H4 (cell line): ENCODE measurements at regions not wholly inside any gene's neighbourhood (a gene's known extent, or its start where the extent isn't known, plus 50 kb on each side); places are given as distances from the start of the nearest gene placed in this dataset.
"Not testable (repeated sequence)": the region's sequence is repeated elsewhere in the genome, so short reads cannot be mapped to it uniquely, and the experiment has no call there.

Experiments
- DNase-seq: peaks from one replicate; pipeline ENCODE4 v3.0.0-alpha.2; 2015; ENCODE audit warnings: low spot score

DNA sequence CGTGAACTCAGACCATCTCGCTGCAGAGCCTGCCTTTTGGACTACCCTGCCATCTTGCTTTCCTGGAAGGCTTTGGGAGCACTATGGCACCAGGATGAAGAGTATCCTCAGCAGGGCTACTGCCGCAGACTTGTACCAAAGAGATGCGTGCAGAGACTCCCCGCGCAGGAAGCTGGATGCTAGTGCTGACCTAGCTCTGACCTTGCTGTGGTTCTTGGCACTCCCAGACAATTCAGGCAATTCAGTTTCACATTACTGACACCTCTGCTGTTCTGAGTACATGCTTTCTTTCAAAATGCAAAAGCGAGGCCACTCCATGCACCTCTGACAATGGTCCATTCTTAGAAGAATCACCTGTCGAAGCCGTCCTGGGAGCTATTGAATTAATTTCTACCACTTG is 251.5 kb upstream of the MEX3C start:
- no peak for DNase-seq

DNA sequence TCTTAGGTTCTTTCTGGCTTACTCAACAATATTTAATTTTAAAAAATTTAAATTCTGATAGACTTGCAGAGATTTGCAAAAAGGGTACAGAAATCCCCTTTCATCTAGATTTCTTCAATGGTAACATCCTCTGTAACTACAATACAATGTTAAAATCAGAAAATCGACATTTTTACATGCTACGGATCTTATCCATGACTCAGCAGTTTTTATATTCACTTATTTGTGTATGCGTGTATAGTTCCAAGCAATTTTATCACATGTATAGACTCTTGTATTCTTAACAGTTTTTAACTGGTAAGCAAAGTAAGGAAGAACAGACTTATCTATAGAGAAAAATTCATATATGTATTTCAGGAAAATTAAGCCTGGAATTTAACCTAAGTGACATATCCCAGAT is 256.1 kb upstream of the MEX3C start:
- DNase-seq: no peak

DNA sequence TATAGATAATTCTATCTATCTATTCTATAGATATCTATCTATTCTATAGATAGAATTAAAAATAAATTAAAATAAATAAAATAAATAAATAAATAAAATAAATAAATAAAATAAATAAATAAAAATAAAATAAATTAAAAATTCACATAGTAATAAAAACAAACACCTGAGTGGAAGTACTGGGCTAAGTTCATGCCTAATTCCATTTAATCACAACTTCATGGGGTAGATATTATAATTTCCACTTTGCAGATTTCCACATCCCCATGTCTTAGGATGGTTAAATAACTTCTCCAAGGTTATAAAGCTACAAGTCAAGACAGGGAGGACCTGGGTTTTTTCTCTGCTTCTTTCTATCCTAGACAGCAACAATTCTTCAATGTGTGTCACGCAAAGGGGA is 261.4 kb upstream of the MEX3C start:
- DNase-seq: no peak

DNA sequence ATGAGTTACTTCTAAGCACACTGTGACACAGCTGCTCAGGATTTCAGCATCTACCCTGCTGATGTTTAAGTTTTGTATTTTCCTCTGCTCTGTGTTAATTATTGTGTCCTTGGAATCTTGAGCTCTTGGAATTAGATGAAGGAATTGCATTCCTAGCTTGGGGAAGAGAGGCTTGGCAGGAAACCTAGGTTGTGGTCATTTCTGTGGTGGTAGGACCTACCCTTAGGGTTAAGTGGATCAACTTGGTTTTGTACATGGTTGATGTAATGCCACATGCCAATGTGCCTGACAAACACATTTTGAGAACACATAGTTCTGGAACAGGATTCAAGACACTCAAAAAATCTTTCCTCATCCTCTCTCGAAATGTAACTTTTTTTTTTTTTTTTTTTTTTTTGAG is 264.5 kb upstream of the MEX3C start:
- peak; percentile 15 for DNase-seq

DNA sequence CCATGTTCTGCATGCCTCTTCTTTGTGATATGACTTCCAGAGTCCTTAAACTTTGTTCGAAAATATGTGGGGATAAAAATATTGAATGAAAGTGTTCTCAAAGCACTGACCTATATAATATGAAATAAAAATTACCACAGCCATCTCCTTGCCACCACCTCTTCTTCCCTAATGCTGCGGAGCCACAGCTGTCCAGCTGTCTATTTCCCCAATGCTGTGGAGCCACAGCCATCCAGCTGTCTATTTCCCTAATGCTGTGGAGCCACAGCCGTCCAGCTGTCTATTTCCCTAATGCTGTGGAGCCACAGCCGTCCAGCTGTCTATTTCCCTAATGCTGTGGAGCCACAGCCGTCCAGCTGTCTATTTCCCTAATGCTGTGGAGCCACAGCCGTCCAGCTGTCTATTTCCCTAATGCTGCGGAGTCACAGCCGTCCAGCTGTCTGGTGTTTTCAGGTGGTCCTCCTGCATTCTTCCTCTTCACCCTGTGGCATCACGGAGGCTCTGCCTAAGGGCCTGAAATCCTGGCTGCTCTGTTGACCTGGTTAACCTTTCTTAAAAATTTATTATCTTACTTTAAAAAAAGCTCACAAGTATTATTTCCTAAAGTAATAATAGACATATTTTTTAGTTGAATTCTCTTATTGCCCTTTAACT is 266.1 kb upstream of the MEX3C start:
- no peak for DNase-seq

DNA sequence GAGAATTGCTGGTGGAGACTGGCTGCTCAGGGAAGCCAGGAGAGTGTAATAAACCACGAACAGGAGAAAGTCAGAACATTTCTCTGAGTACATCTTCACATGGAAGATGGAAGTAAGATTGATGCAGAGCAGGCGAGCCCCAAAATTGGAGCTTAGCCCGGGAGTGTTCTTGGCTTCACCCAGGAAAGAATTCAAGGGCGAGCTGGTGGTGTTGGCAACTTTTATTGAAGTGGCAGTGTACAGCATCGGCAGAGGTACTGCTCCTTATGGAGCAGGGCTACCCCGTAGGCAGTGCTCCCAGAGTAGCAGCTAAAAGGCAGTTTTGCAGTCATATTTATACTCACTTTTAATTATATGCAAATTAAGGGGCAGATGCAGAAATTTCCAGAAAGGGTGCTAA is 281.4 kb upstream of the MEX3C start:
- DNase-seq: no peak

DNA sequence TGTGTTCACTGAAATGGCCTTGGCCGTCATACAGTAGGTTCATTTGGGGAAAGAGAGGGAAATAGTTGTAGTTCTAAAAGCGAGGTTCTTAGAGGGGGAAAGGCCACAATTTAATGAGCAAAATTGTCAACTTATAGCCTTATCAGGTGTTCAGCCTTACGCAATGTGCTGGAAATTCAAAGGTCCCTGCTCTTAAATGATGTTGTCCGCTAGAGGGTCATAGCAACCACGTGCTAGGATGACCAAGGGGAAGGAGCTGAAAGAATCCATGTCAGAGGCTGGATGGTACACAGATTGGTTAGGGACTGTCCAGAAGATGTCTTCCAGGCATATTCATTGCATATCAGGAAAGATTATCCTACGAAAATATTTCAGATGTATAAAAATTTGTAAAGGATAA is 282.3 kb upstream of the MEX3C start:
- no peak for DNase-seq

DNA sequence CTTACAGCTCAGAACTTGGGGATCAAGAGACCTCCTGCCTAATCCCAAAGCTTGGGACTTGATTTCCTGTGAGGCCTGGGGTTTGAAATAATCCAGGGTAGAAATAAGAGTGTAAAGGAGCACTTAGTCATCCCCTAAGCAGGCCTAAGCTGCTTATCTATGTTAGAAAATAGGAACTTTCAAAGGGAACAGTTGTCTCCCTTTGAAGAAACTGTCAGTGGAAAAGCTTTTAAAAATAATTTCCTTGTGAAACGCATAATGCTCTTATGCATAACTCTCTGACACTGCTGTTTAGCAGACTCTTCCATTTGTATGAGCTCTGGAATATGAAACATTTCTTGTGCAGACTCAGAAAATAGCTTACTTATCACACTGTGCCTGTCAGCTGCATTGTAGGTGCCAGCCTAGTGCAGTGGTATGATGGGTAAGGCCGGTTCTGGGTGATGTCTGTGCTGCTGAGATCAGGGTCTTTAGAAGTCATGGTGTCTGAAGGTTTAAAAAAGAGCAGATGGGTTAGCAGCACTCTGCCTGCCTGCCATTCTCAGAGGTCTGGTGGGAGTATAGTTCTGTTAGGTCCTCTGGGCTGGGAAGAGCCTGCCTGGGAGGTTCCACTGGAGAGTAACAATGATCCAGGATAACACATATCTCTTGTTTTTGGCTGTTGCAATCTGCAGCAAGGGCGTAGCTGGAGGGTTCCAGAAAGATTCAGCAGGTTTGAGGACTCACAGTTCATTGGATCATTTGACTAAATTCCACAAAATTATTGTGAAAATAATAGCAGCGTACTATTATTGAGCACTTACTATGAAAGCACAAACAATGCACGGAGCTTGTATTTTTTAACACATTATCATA is 283.2 kb upstream of the MEX3C start:
- DNase-seq: no peak

DNA sequence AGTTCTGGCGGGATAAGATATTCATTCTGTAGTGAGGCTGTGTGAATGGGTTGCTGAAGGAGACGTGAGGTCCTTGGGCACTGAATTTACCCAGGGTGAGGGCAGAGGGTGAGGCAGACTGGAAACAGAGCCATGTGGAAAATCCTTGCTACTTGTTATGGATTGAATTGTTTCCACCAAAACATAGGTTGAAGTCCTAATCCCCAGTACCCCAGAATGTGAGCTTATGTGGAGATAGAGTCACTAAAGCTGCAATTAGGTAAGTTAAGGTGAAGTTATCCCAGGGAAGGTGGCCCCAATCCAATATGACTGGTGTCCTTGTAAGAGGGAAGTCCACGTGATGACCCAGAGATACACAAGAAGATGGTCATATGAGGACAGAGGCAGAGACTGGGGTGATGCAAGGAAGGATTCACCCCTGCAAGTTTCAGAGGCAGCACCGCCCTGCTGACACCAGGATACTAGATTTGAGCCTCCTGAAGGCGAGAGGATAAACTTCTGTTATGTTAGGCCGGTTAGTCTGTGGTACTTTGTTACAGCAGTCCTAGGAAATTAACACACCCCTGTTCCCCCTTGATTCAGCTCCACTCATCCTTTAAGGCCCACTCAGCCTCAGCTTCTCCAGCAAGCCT is 289.4 kb upstream of the MEX3C start:
- no peak for DNase-seq

DNA sequence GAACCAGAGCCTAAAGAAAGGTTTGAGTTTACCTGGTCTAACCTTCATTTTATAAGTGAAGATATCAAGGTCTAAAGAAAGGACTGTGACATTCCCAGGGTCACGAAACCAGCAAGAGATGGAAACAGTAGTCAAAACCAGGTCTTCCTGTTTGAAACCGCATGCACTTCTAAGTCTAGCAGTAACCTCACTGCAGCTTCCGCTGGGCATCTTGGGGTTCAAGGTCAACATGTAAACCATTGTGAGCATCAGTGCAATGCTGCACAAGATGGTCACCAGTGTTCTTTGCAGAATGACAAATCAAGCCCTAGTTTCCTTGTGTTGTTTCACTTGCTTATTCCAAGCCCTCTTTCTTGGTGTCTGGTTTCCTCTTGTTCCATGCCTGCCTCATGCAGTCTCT is 292.9 kb upstream of the MEX3C start:
- DNase-seq: no peak

DNA sequence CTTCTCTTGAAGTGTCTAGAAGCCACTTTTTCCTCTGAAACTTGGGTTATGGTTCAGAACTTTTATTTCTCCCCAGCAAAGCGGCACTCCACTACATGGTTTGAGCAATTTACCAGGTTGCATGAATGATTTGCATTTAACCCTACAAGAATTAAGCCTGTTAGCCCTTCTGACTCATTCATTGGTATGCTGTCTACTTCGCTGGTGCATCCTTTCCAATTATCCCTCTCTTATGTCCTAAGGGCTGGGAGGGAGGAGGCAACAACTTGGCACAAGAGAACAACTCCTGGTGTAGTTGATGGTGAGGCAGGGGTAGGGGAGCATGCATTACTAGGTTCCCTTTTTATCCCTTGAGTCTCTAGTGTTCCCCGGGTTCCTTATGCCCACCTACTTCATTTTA is 293.4 kb upstream of the MEX3C start:
- DNase-seq: no peak

DNA sequence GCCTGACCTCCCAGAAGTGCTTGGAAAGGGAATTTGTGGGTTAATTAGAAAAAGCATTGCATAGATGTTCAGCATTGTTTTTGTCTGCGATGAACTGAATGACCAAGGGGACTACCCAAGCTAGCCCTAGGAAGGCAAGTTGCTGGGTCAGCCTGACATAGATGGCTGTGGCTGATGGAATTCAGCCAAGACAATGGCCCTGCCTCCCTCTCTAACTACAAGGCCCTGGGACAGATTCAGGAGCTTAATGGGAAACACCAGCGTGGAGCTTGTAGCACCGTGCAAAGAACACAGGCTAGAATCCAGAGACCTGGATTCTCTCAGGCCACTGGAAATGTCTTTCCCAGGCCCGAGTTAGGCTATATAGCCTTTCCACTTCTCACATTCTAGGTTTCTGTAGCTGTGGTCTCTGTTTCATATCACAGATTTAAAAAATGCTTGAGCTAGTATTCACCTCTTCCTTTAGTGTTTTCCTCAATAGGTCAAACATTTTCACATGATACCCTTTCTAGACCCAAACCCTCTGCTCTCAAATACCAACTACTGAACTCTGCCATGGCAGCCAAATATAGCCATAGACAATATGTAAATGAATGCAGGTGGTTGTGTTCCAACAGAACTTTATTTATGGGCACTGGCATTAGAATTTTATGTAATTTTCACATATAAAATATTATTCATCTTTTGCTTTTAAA is 294.3 kb upstream of the MEX3C start:
- no peak for DNase-seq

DNA sequence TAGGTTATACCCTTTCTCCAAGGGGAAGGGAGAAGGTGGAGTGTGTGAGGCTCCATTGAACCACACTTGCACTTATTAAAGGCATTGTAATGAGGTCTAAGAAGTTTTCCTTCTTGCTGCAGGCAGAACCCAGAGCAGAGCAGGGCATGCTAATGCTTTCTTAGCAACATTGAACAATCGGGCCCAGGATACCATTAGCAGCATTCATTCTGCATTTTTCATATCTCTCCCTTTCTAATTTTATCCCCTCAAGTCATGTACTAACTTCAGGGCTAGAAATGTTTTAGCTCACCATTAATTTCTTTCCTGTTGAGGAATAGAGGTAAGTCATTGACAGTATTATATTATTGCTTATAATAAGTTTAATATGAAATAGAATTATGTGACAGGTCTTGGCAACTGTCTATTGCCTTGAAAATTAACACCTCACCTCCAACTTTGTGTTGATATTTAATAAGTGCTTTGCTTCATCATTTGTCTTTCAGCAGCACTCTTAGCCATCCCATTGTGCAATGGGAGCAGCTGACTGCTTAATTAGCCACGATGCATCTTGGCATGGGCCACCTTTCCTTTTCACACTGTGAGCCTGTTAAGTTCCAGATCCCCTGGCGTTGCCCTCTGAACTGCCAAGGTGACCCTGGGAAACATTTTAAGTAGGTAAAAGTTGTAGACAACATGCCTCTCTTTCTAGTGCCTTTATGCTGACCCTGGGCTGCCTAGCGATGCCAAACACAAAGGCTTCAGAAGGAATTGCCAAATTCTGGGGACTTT is 300.8 kb upstream of the MEX3C start:
- DNase-seq: no peak

DNA sequence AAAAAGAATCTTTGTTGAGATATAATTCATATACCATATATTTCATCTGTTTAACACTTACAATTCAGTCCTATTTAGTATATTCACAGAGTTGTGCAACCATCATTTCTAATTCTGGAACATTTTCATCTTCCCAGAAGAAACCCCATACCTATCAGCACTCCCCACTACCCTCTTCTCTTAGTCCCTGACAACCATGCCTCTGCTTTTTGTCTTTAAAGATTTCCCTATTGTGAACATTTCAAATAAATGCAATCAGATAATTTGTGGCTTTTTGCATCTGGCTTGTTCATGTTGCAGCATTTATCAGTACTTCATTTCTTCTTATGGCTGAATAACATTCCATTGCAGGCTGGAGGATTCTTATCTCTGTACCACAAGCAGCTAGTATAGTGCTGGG is 305.9 kb upstream of the MEX3C start:
- DNase-seq: no peak

DNA sequence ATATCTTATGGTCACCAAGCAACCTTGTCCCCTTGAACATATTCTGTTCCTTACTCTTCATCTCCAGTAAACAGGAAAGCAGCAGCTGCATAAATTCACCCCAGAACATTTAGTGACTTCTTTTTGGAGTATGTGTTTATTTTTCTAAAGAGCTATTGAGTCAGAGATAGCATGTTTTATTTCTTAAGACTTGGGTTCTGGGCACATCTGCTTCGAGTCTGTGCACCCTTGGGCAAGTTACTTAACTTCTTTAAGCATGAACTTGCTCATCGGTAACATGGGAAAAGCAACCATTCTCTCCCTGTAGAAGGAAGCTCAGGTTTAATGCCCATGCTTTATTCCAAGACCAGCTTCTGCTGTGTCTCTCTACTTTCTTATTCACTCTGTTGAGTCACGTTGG is 309.3 kb upstream of the MEX3C start:
- no peak for DNase-seq

DNA sequence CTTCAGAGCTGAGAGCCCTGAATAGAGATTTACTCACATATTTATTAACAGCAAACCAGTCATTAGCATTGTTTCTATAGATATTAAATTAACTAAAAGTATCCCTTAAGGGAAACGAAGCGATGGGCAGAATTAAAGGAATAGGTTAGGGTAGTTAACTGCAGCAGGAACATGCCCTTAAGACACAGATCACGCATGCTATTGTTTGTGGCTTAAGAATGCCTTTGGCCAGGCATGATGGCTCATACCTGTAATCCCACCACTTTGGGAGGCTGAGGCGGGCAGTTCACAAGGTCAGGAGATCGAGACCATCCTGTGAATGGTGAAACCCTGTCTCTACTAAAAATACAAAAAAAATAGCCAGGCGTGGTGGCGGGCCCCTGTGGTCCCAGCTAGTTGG is 310.9 kb upstream of the MEX3C start:
- DNase-seq: not testable (repeated sequence)

DNA sequence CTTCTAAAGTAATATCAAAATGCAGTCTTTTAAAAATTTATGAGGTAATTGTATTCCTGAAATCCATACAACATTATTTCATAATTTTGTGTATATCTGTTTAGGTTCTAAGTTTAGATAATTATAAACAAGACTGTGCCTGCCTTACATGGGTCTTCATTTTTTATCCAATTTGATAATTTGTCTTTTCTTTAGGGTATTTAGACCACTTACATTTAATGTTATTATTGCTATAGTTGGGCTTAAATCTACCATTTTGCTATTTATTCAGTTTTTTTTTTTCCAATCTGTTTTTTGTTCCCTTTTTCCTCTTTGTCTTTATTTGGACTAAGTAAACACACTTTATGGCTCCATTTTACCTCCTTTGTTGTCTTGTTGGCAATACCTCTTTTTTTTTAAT is 312.5 kb upstream of the MEX3C start:
- DNase-seq: no peak

DNA sequence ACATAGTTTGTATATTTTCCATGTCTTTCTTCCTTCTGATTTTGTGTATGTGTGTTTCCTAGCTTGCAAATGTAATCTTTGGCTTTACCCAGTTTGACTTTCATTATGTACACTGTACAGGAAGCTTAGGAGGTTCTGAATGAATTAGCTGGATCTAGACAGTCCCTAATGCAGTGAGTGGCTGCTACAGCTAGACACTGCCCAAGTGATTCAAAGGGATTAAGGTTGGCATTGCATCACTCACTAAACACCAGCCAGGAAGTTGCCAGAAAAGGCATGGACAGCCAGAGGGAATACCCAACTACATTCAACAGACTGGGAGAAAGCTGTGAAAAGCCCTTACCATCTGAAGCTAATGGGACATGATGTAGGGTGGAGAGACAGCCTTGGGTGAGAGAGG is 316.0 kb upstream of the MEX3C start:
- peak; percentile 43 for DNase-seq

DNA sequence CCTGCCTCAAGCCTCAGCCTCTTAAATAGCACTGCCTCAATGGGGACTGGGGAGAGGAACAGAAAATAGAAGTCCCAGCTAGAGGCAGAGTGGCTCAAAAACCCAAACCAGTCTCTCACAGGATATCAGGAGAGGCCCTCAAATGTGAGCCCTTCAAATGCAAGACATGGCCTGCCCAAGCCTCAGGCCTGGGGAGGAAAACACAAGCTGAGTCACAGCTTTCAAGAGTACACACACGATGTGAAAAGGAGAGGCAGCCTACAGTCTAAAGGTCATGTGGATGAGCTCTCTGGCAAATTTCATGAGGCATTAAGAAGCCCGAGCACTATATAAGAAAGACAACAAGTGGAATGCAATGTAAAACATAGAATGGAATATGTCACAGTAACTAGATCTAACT is 316.6 kb upstream of the MEX3C start:
- DNase-seq: no peak

DNA sequence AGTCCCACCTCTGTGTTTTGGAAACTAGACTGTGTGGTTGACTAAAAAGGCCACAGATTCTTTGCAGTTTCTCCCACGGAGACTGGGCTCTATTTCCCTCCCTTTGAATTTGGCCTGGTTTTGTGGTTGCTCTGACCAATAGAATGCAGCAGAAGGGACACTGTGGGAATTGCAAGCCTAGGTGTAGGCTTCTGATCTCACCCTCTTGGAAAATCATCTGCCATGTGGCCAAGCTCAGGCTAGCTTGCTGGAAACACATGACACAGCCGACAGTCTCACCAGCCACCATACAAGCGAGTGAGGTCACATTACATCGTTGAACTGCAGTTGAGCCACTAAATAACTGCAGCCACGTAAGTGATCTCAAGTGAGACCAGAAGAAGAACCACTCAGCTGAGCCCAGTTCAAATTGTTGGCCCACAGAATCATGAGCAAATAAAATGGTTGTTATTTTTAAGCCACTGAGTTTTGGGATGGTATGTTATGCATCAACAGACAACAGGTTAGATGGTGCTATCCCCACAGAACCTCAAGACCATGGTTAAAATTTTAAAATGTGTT is 319.1 kb upstream of the MEX3C start:
- DNase-seq: no peak

DNA sequence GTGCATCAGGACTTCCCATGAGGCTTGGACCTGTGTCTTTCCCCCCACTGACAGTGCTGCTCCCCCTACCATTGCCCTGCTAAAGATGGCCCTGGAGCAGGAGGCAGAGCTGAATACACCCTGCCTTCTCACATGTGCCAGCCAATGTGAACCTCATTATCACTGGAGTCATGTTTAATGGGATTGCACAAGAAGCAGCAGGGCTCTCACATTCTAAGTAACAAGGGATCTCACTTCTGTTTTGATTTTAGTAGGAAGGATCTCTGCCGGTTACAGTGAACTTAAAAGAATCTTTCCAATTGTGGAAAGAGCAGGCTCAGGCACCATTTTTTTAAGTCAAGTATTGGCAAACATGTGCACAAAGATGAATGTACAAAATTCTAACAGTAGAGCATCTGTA is 322.1 kb upstream of the MEX3C start:
- no peak for DNase-seq
